ENCODE measurements at regions not wholly inside any gene's neighbourhood (a gene's known extent, or its start where the extent isn't known, plus 50 kb on each side); places are given as distances from the start of the nearest gene placed in this dataset.

DNA sequence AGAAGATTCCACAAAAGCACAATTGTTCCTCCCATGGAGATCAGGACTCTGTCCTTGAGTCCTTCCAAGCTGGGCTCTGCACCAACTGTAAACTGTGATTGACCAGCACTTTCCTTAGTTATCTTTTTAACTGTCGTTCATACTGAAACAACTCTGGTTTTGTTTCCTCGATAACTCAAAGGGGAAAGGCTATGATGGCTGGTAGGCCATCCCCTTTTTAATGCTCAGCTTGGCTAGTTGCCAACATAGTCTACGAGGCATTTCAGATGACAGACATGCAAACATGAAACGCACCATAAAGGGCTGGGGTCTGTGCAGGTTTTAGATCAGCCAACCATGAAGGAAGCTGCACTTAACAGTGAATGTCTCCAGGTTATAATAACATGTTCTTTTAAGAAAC lies 497.1 kb upstream of the ARID1B start:
- H3K27ac ChIP-seq (ENCODE audit: low read depth, low read length, poor library complexity, severe bottlenecking) = peak overlapping the region; percentile 96
- peaks cover 39% of the 10 kb centered on the region for H3K9me3 ChIP-seq (ENCODE audit: low read length)
- H3K4me3 ChIP-seq (ENCODE audit: low read depth, low read length, poor library complexity, severe bottlenecking) = peak overlapping the region; percentile 61
- H3K36me3 ChIP-seq (ENCODE audit: insufficient read depth, low read length) = peaks cover 62% of the 10 kb centered on the region
- H3K79me2 ChIP-seq (ENCODE audit: insufficient read depth, low read depth, low read length) = no peaks in the 10 kb centered on the region
- ChIA-PET POLR2A (interaction anchor here (0.5 to 4.2 kb wide), 11 partner anchors 9 to 500 kb away, joined by 3 to 45 read pairs (median 4); no protein-coding TSS in a partner anchor), CTCF (ENCODE audit: unreplicated experiment) (interaction anchor here (0.6 to 2.0 kb wide), 3 partner anchors 116 to 487 kb away, joined by 3 to 5 read pairs (median 4); no protein-coding TSS in a partner anchor)
- no peaks in the 10 kb centered on the region for H4K20me1 ChIP-seq (ENCODE audit: insufficient read depth, low read length)
- peak overlapping the region; percentile 80 for H3K4me2 ChIP-seq (ENCODE audit: low read length)
- peaks cover 61% of the 10 kb centered on the region for H3K4me1 ChIP-seq (ENCODE audit: insufficient read depth, low read length, poor library complexity, severe bottlenecking)
- peak; percentile 99 for DNase-seq (ENCODE audit: low spot score)
- BruUV-seq (replicated peaks) = no TSS peak
- TF ChIP-seq CTCF (conservative IDR thresholded peaks at IDR 0.05; ENCODE audit: low read length) (no peak), EZH2phosphoT487 (IDR thresholded peaks at IDR 0.05; ENCODE audit: borderline replicate concordance, low read depth, low read length) (no peak)
- H2AFZ ChIP-seq (ENCODE audit: low read length) = no peak overlapping the region
- intact Hi-C loops (cut with micrococcal nuclease; ENCODE audit: unreplicated experiment) = loop anchor here (5.0 kb wide), 2 partner anchors 282 to 497 kb away; partner anchors contain the start of gene ARID1B
- H3K9me2 ChIP-seq (ENCODE audit: insufficient read depth, low read length) = no peaks in the 10 kb centered on the region

DNA sequence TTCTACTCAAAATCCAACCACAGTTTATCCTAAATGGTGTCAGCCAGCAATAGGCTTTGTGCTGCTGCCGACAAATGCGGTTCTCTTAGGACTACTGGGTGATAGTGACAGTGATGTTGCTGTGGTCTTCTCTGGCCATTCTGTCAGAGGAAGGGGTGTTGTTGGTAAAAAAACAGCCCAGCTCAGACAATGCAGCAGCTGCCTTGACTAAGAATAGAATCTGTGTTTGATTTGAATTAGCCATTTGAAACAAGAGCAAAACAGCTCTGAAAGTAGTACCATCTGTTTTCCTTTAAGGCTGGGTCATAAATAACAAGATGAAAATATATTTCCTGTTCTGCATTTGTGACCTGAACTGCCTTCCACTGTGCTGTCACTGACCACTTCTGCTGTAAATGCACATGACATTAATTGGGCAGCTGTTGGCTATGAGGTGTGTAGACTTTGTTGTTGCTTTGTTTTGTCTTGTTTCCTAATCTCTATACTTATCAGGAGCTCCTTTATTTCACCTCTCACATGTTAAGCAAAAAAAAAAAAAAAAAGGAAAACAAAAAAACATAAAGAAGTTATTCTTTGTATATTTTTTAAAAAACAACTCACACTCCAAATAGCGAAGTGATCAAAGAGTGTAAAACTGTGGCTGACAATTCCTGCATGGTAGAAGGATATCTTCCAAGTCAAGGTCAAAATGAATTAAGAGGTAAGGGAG lies 497.8 kb upstream of the ARID1B start:
- CTCF ChIA-PET (ENCODE audit: unreplicated experiment) = interaction anchor here (1.6 to 2.0 kb wide), 2 partner anchors 117 to 118 kb away, joined by 4 to 5 read pairs; no protein-coding TSS in a partner anchor
- BruUV-seq (replicated peaks) = no TSS peak
- Histone ChIP-seq H4K20me1 (ENCODE audit: insufficient read depth, low read length) (no peaks in the 10 kb centered on the region), H2AFZ (ENCODE audit: low read length) (peak overlapping the region; percentile 12; the same call in 1 of the 2 replicates), H3K4me2 (ENCODE audit: low read length) (peak overlapping the region; percentile 80), H3K9me3 (ENCODE audit: low read length) (peaks cover 39% of the 10 kb centered on the region), H3K27ac (ENCODE audit: low read depth, low read length, poor library complexity, severe bottlenecking) (peak overlapping the region; percentile 96), H3K36me3 (ENCODE audit: insufficient read depth, low read length) (peaks cover 66% of the 10 kb centered on the region), H3K79me2 (ENCODE audit: insufficient read depth, low read depth, low read length) (no peaks in the 10 kb centered on the region), H3K4me3 (ENCODE audit: low read depth, low read length, poor library complexity, severe bottlenecking) (peak overlapping the region; percentile 61), H3K9me2 (ENCODE audit: insufficient read depth, low read length) (no peaks in the 10 kb centered on the region), H3K4me1 (ENCODE audit: insufficient read depth, low read length, poor library complexity, severe bottlenecking) (peaks cover 61% of the 10 kb centered on the region)
- peak; percentile 98 for DNase-seq (ENCODE audit: low spot score)
- TF ChIP-seq EZH2phosphoT487 (IDR thresholded peaks at IDR 0.05; ENCODE audit: borderline replicate concordance, low read depth, low read length) = no peak
- no peak for TF ChIP-seq CTCF (conservative IDR thresholded peaks at IDR 0.05; ENCODE audit: low read length)
- intact Hi-C loops (cut with micrococcal nuclease; ENCODE audit: unreplicated experiment) = loop anchor here (1.0 to 10.0 kb wide), 4 partner anchors 94 to 475 kb away; no protein-coding TSS in a partner anchor
- POLR2A ChIA-PET = interaction anchor here (0.5 to 4.2 kb wide), 22 partner anchors 9 to 1426 kb away, joined by 3 to 45 read pairs (median 4); no protein-coding TSS in a partner anchor

Measured in OCI-LY7 (cell line).